Breast epithelium (tissue), 4 donors: ENCODE measurements at regions not wholly inside any gene's neighbourhood (a gene's known extent, or its start where the extent isn't known, plus 50 kb on each side); places are given as distances from the start of the nearest gene placed in this dataset.

ENCODE experiments used
- DNase-seq, 2 donors: peaks; one replicate each; pipeline ENCODE4 v3.0.0-alpha.2; 2019; ENCODE audit warnings: low spot score in 2 of 2
- H3K27ac ChIP-seq, 2 donors: fragments of 200-600 bp; sonication (generic) in 1 of 2; one replicate each; pipeline ENCODE4 v1.5.1; 2016 to 2019; ENCODE audit warnings: mild to moderate bottlenecking in 1 of 2
- H3K27me3 ChIP-seq, 2 donors: fragments of 200-600 bp; sonication (generic) in 1 of 2; one replicate each; pipeline versions ENCODE4 v1.5.1 to v1.6.0; 2017 to 2019; ENCODE audit warnings: control low read depth in 1 of 2, mild to moderate bottlenecking in 1 of 2
- H3K36me3 ChIP-seq: fragments of 200-600 bp; one replicate; pipeline ENCODE4 v1.5.1; 2019
- H3K4me1 ChIP-seq, 2 donors: fragments of 200-600 bp; sonication (generic); one replicate each; pipeline ENCODE4 v1.5.1; 2016 to 2019; ENCODE audit warnings: control low read depth in 1 of 2
- H3K4me3 ChIP-seq, 3 donors: fragments of 200-600 bp; sonication (generic); 1 replicate in 2 of 3; 2 replicates in 1 of 3; pipeline ENCODE4 v1.5.1; 2016 to 2019; ENCODE audit warnings: mild to moderate bottlenecking in 3 of 3, moderate library complexity in 2 of 3
- H3K9me3 ChIP-seq, 2 donors: fragments of 200-600 bp; sonication (generic) in 1 of 2; one replicate each; pipeline ENCODE4 v1.5.1; 2016 to 2019; ENCODE audit warnings: control low read depth in 1 of 2
- POLR2A ChIP-seq: fragments of 450-650 bp; IDR thresholded peaks from one replicate; pipeline ENCODE4 v1.6.1; 2016; ENCODE audit warnings: antibody characterized with exemption, mild to moderate bottlenecking, moderate library complexity
- POLR2AphosphoS5 ChIP-seq, 3 donors: sonication (generic); formaldehyde crosslinking; IDR thresholded peaks; one replicate each; pipeline ENCODE4 v1.6.1; 2017; ENCODE audit warnings: antibody characterized with exemption in 3 of 3
- intact Hi-C: fragments of 100-400 bp; cut with DNase I; formaldehyde crosslinking; loops from one replicate; pipeline ENCODE4 v1.15.1; 2023; ENCODE audit warnings: low total_unique reads
- TF ChIP-seq, protein P1 (sequence below), 3 donors: fragments of 450-650 bp; IDR thresholded peaks; one replicate each; pipeline ENCODE4 v1.5.1; 2016 to 2017; ENCODE audit warnings: antibody characterized with exemption in 3 of 3, mild to moderate bottlenecking in 3 of 3, moderate library complexity in 3 of 3

DNA sequence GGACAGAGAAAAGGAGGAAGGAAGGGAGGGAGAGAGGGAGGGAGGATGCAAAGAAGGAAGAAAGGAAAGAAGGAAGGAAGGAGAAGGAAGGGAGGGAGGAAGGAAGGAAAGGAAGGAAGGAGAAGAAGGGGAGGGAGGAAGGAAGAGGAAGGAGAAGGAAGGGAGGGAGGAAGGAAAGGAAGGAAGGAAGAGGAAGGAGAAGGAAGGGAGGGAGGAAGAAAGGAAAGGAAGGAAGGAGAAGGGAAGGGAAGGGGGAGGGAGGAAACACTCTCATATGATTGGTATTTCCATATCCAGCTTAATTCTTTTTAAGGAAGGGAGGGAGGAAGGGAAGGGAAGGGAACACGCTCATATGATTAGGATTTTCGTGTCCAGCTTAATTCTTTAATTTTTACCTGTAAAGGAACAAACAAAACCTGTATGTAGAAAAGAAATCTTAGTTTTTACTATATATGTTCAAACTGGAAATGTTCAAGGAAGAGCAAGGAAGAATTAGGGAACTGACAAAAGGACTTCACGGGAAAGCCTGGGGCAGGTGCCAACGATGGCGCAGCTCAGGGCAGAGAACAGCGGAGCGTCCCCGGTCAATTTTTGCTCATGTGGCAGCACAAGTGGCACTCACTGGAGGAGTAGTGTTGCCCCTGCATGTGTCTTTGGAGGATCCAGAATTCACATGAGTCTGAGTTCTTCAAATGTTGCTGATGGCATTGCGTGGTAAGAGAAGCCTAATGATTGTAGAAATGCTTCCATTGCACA lies 228.6 kb downstream of the ZNF516 start:
- H3K36me3 ChIP-seq: no peaks in the 10 kb centered on the region
- H3K27ac ChIP-seq: peak overlapping the region; percentile 79 to 97
- DNase-seq: no peak
- H3K4me3 ChIP-seq: peak overlapping the region; percentile 18 to 55 (median 26)
- no peaks in the 10 kb centered on the region for H3K9me3 ChIP-seq
- TF ChIP-seq POLR2A (no peak), POLR2AphosphoS5 (IDR thresholded peaks at IDR 0.05) (no peak)
- TF ChIP-seq, protein P1, sequence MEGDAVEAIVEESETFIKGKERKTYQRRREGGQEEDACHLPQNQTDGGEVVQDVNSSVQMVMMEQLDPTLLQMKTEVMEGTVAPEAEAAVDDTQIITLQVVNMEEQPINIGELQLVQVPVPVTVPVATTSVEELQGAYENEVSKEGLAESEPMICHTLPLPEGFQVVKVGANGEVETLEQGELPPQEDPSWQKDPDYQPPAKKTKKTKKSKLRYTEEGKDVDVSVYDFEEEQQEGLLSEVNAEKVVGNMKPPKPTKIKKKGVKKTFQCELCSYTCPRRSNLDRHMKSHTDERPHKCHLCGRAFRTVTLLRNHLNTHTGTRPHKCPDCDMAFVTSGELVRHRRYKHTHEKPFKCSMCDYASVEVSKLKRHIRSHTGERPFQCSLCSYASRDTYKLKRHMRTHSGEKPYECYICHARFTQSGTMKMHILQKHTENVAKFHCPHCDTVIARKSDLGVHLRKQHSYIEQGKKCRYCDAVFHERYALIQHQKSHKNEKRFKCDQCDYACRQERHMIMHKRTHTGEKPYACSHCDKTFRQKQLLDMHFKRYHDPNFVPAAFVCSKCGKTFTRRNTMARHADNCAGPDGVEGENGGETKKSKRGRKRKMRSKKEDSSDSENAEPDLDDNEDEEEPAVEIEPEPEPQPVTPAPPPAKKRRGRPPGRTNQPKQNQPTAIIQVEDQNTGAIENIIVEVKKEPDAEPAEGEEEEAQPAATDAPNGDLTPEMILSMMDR (IDR thresholded peaks at IDR 0.05): no peak
- H3K4me1 ChIP-seq: peaks cover 0 to 3% of the 10 kb centered on the region in 2 donors
- intact Hi-C loops: no loop called here
- no peaks in the 10 kb centered on the region for H3K27me3 ChIP-seq

DNA sequence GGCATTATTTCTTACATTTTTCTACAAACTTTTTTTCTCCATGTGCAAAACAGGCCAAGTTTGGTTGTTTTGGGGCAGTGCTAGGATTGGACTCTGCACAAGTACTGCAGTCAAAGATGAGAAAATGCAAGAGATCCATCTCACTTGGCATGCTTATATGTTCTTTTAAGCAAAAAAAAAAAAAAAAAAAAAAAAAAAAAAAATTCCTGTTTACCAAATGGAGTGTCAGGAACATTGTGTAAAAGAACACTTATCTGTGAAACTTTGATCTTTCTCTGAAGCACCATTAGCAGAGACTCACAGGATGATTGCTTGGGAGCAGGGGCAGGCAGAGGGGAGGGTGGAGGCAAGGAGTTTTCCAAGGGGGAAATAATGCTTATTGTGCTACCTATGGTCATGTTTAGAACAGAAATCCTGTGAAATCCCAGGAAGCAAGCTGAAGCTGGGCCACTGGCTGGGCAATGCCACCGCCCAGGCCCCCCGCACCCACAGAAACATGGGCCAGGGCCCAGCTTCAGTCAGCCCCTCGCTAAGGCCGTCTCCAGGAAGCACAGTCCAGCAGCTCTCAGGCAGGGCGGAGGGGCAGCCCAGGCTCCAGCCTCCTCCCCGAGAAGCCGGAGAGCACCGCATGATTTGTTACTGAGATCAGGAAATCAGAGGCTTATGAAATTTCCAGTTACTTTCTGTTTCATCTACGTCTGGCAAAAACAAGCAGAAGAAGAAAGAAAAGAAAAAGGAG lies 229.4 kb downstream of the ZNF516 start:
- Histone ChIP-seq H3K9me3 (no peaks in the 10 kb centered on the region), H3K4me1 (peaks cover 0 to 3% of the 10 kb centered on the region in 2 donors), H3K27me3 (no peaks in the 10 kb centered on the region), H3K4me3 (peak overlapping the region; percentile 18 to 55 (median 26)), H3K27ac (peak overlapping the region; percentile 79 to 97), H3K36me3 (no peaks in the 10 kb centered on the region)
- intact Hi-C loops: no loop called here
- peak in 1 of 2 donors; percentile 48 for DNase-seq
- TF ChIP-seq POLR2A: no peak
- peak in 1 of 3 donors; percentile 18 for TF ChIP-seq POLR2AphosphoS5 (IDR thresholded peaks at IDR 0.05)

DNA sequence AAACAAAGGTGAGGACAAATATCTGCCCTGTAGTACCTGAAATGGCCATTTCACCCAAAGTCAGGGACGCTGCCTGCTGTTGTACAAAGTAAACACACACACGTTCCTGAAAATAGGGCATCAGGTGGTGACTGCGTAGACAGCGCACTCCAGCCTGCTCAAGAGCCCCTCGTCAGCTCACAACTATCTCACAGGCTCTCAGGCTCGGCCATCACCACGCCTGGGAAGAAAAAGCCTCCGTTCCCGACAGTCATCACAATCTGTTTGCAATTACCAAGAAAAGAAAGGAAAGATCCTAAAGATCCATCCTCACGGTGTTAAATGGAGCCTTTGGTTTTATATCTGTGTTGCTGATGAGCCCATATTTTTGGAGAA lies 230.2 kb downstream of the ZNF516 start:
- H3K9me3 ChIP-seq: no peaks in the 10 kb centered on the region
- no peak for DNase-seq
- H3K4me3 ChIP-seq: no peak overlapping the region
- H3K4me1 ChIP-seq: peaks cover 0 to 3% of the 10 kb centered on the region in 2 donors
- intact Hi-C loops: no loop called here
- no peaks in the 10 kb centered on the region for H3K36me3 ChIP-seq
- H3K27ac ChIP-seq: peak overlapping the region; percentile 75 to 83
- TF ChIP-seq POLR2A: no peak
- TF ChIP-seq, protein P1 (IDR thresholded peaks at IDR 0.05): no peak
- no peak for TF ChIP-seq POLR2AphosphoS5 (IDR thresholded peaks at IDR 0.05)
- H3K27me3 ChIP-seq: no peaks in the 10 kb centered on the region

DNA sequence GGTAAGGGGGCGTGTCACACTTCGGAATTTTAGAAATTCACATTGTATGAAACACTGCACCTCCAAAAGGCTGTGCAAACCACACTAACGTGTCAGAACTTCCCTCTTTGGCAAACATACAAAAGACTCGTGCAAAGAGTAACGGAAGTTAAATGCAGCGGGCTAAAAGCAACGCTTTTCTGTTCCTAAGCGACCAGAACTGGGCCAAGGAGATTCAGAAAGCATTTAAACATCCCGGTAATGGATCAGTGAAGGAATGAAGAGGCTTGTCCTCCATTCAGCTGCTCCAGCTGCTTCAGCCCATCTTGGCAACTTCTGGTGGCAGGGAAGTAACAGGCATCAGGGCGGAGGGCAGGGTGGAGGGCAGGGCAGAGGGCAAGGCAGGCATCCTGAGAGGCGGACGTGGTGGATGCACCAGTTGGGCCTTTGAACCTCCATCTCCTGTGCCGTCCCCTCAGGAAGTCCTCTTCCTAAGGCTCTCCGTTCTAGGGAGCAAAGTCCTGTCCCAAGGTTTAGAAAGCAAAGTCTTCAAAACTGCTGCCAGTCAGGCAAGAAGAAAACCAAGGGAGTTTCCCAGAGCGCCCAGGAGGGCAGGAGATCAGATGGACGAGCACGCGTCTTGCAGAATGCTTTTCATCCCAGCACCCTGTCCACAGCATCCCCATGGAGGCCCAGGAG lies 230.7 kb downstream of the ZNF516 start:
- no peaks in the 10 kb centered on the region for H3K36me3 ChIP-seq
- no peaks in the 10 kb centered on the region for H3K27me3 ChIP-seq
- no peak for TF ChIP-seq POLR2A
- no peak for TF ChIP-seq POLR2AphosphoS5 (IDR thresholded peaks at IDR 0.05)
- TF ChIP-seq, protein P1 (IDR thresholded peaks at IDR 0.05): no peak
- peak overlapping the region; percentile 75 to 83 for H3K27ac ChIP-seq
- intact Hi-C loops: no loop called here
- peaks cover 0 to 3% of the 10 kb centered on the region in 2 donors for H3K4me1 ChIP-seq
- no peak overlapping the region for H3K4me3 ChIP-seq
- no peaks in the 10 kb centered on the region for H3K9me3 ChIP-seq
- DNase-seq: peak in 1 of 2 donors; percentile 27

DNA sequence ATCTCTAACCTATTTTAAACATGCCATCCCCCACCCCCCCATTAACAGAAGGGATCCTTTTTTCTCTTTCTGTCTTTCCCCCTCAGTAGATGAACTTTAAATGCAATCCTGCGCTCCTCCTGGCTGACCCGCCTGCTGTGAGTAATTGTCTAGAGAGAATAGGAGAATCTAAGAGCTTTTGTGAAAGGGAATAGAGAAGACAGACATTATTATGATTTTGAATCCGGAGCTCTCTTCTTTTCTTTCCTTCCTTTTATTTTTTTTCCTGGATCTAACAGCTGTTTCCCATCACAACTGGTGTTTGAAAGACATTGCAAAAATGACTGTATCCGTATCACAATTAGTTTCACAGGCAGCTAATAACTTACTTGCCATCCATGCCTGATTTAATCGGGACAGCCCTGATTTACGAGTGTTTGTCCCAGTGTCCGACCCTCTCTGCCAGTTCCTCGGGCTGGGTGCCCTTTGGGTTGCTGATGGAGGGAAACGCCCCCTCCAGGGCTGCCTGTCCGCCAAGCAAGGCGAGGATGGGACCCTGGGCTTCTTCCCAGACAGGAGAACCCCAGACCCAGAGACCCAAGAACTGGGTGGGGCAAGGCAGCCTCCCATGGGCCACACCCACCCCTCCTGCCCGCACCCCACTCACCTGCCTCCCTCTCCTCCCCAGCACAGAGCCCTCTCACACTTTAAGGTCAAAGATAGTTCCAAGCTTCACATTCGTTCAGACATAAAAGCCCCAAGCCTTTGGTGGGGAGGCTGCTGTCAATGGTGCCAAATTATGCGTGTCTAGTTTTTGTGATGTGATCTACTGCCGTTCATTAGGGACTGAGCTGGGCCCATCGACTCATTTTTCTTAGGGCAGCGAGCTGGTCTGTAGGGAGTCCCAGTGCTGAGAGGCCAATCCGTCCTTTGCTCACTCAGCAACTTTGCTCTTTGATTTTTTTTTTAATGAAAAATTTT lies 231.7 kb downstream of the ZNF516 start:
- intact Hi-C loops: no loop called here
- no peak overlapping the region for H3K4me3 ChIP-seq
- H3K27me3 ChIP-seq: no peaks in the 10 kb centered on the region
- TF ChIP-seq POLR2AphosphoS5 (IDR thresholded peaks at IDR 0.05) (peak in 1 of 3 donors; percentile 44), POLR2A (no peak)
- TF ChIP-seq, protein P1 (IDR thresholded peaks at IDR 0.05): no peak
- no peaks in the 10 kb centered on the region for H3K36me3 ChIP-seq
- peak overlapping the region; percentile 57 to 83 for H3K27ac ChIP-seq
- no peak for DNase-seq
- H3K4me1 ChIP-seq: peaks cover 0 to 3% of the 10 kb centered on the region in 2 donors
- H3K9me3 ChIP-seq: no peaks in the 10 kb centered on the region
